Ovary (tissue), 3 donors: ENCODE measurements at regions not wholly inside any gene's neighbourhood (a gene's known extent, or its start where the extent isn't known, plus 50 kb on each side); places are given as distances from the start of the nearest gene placed in this dataset.

Source experiments
- POLR2A ChIP-seq: fragments of 450-650 bp; IDR thresholded peaks from one replicate; pipeline ENCODE4 v1.6.1; 2017; ENCODE audit warnings: antibody characterized with exemption, mild to moderate bottlenecking, moderate library complexity
- TF ChIP-seq, protein P1 (sequence below), 3 donors: fragments of 450-650 bp in 2 of 3; fragments of 200-600 bp in 1 of 3; IDR thresholded peaks; one replicate each; pipeline versions ENCODE4 v1.5.1 to v1.8.0; 2016 to 2022; ENCODE audit warnings: antibody characterized with exemption in 3 of 3, mild to moderate bottlenecking in 1 of 3
- donor health status: DM: no; HTN: no; CAD: no.

DNA sequence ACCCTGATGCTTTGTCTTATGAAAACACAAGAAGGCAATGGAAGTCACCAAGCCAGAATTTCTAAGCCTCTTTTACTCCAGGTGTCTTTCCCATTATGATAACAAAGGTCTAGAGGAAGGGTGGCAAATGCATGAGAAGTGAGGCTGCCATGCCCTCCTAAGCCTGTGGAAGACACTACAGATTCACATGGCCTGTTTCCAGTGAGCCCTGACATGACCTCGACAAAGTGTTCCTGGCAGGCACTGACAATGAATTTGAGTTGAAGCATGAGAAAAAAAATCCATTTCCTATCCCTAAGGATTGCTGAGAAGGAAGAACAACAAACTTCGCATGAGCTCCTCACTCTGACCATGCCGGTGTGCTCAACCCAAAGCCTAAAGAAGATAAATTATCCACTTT, 268.0 kb downstream of the HTR7 start:
- TF ChIP-seq, protein P1, sequence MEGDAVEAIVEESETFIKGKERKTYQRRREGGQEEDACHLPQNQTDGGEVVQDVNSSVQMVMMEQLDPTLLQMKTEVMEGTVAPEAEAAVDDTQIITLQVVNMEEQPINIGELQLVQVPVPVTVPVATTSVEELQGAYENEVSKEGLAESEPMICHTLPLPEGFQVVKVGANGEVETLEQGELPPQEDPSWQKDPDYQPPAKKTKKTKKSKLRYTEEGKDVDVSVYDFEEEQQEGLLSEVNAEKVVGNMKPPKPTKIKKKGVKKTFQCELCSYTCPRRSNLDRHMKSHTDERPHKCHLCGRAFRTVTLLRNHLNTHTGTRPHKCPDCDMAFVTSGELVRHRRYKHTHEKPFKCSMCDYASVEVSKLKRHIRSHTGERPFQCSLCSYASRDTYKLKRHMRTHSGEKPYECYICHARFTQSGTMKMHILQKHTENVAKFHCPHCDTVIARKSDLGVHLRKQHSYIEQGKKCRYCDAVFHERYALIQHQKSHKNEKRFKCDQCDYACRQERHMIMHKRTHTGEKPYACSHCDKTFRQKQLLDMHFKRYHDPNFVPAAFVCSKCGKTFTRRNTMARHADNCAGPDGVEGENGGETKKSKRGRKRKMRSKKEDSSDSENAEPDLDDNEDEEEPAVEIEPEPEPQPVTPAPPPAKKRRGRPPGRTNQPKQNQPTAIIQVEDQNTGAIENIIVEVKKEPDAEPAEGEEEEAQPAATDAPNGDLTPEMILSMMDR (IDR thresholded peaks at IDR 0.05) = no peak
- TF ChIP-seq POLR2A = no peak
